HG03520 (cell line): ENCODE measurements at regions not wholly inside any gene's neighbourhood (a gene's known extent, or its start where the extent isn't known, plus 50 kb on each side); places are given as distances from the start of the nearest gene placed in this dataset.
A peak's percentile ranks its signal among the peaks of the same experiment; 100 is the strongest.
"Not testable (repeated sequence)": the region's sequence is repeated elsewhere in the genome, so short reads cannot be mapped to it uniquely, and the experiment has no call there.

Source experiments
- ATAC-seq: cut with Tn5 transposase; IDR thresholded peaks from one replicate; pipeline ENCODE4 v1.9.1; 2021; ENCODE audit warnings: mild to moderate bottlenecking, moderate library complexity; ENCODE audit not compliant: unreplicated experiment

GRCh38 chr5:75848077-75848476 lies 130.8 kb upstream of the POC5 start:
- ATAC-seq, result no peak

GRCh38 chr5:75847561-75848021 lies 130.4 kb upstream of the POC5 start:
- ATAC-seq, result peak; percentile 87

GRCh38 chr5:75844301-75844700 lies 127.1 kb upstream of the POC5 start:
- no peak for ATAC-seq

DNA sequence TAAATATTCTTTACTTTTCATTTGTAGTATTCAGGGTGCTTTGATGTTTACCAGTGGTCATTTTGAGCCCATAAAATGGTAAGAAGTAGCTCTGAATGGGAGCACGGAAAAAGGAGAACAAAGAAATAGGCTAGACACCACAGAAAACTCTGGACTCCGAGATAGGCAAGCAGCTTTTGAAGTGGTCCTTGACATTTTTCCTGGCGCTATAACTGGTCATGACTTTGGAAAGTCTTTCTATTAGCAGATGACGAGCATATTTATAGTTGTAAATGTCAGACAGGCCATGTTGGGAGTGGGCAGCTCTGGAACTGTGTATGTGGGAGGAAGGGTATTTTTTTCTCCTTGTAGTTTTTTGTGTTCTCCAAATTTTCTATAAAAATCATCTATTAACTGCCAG lies 126.1 kb upstream of the POC5 start:
- ATAC-seq, result no peak

GRCh38 chr5:75839547-75839946 lies 122.3 kb upstream of the POC5 start:
- ATAC-seq, result no peak

DNA sequence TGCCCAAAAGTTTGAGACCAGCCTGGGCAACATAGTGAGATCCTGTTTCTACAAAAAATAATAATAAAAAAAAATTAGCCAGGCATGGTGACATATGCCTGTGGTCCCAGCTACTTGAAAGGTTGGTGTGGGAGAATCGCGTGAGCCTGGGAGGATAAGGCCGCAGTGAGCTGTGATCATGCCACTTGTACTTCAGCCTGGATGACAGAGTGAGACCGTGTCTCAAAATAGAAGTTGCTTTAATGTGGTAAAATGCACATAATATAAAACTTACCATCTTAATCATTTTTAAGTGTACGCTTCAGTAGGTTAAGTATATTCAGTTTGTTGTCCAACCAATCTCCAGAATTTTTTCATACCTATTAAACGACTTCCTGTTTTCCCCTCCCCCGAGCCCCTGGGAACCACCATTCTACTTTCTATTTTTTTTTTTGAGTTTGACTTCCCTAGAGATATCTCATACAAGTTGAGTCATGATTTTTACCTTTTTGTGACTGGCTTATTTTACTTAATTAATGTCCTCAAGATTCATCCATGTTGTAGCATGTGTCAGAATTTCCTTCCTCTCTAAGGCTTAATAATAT lies 120.1 kb upstream of the POC5 start:
- ATAC-seq, result no peak

DNA sequence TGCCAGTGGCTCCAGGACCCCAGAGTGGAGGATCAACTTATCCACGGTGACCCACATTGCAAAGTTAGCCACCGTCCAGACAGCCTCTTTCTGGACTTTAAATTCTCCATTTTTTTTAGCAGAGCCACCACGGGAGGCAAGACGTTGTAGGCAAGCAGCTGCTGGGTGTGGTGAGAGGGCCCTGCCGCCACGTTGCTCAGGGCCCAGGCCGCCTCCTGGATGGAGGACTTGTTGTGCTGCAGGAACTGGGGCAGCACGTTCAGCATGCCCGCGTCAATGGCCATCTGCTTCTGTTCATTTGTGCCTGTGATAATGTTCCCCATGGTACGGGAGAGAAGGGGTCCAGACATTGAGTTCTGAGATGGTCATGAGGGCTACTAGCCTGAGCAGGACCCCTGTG lies 114.3 kb upstream of the POC5 start:
- no peak for ATAC-seq

DNA sequence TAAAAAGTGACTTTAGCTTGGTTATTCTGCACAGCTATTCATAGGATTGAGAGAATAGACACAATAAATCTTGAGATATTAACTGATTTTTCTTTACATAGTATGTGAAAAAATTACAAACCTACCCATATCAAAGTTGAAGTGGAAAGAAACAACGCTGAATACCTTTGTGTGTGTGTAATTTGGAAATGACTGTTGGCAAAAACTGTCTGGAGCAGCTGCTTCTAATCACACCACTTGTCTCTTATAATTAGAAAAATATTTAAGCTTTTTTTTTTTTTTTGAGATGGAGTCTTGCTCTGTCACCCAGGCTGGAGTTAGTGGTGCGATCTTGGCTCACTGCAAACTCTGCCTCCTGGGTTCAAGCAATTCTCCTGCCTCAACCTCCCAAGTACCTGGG lies 110.8 kb upstream of the POC5 start:
- ATAC-seq, result no peak

- peak; percentile 46 for ATAC-seq
Observed at GRCh38 chr5:75824323-75824722, 107.1 kb upstream of the POC5 start.

DNA sequence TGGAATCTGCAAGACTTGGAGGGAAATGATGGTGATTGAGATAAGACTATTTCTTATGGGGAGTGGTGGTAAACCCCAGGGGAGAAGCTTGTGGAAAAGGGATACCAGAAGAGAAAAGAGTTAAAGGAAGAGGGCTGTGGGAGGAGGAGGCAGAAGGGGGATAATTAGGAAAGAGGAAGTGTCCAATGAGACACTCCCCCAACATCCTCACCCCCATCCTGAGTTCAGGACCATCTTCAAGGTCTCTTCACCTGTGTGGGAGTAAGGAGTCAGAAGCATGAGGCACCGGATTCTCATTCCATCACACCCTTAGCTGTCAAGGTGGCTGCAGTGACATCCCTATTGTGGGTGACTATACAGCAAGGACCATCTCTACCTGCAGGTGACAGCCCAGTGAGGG lies 106.6 kb upstream of the POC5 start:
- no peak for ATAC-seq

- no peak for ATAC-seq
Observed at GRCh38 chr5:75818661-75819060, 101.4 kb upstream of the POC5 start.

DNA sequence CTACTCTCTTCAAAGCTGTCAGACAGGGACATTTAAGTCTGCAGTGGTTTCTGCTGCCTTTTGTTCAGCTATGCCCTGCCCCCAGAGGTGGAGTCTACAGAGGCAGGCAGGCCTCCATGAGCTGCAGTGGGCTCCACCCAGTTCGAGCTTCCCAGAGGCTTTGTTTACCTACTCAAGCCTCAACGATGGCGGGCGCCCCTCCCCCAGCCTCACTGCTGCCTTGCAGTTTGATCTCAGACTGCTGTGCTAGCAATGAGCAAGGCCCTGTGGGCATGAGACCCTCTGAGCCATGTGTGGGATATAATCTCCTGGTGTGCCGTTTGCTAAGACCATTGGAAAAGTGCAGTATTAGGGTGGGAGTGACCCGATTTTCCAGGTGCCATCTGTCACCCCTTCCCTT lies 82.5 kb upstream of the POC5 start:
- not testable (repeated sequence) for ATAC-seq

DNA sequence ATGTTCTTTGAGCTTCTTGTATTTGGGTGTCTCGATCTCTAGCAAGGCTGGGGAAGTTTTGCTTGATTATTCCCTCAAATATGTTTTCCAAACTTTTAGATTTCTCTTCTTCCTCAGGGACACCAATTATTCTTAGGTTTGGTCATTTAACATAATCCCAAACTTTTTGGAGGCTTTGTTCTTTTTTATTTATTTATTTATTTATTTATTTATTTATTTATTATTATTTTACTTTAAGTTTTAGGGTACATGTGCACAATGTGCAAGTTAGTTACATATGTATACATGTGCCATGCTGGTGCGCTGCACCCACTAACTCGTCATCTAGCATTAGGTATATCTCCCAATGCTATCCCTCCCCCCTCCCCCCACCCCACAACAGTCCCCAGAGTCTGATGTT lies 52.1 kb upstream of the POC5 start:
- ATAC-seq, result not testable (repeated sequence)
